ENCODE measurements at regions not wholly inside any gene's neighbourhood (a gene's known extent, or its start where the extent isn't known, plus 50 kb on each side); places are given as distances from the start of the nearest gene placed in this dataset.

GRCh38 chr4:36509845-36510244 is 228.4 kb downstream of the DTHD1 start:
- TF ChIP-seq CTCF (IDR thresholded peaks at IDR 0.05), result no peak
- TF ChIP-seq EZH2 (IDR thresholded peaks at IDR 0.05; ENCODE audit: borderline replicate concordance, insufficient read depth, low read depth, low read length, poor library complexity, severe bottlenecking), result no peak
- Histone ChIP-seq H2AFZ (ENCODE audit: insufficient read depth, low read depth, low read length, poor library complexity, severe bottlenecking) (no peak overlapping the region), H3K27me3 (replicated peaks in 1 of 4; ENCODE audit: control extremely low read depth in 1 of 4, control insufficient read depth in 3 of 4, insufficient read depth in 4 of 4, low read length in 3 of 4) (no peaks in the 10 kb centered on the region), H4K20me1 (ENCODE audit: control insufficient read depth, insufficient read depth, low read length, poor library complexity, severe bottlenecking) (no peaks in the 10 kb centered on the region), H3K36me3 (replicated peaks in 1 of 2; ENCODE audit: control extremely low read depth in 1 of 2, control insufficient read depth in 1 of 2, extremely low read depth in 1 of 2, insufficient read depth in 2 of 2, low read length in 1 of 2) (no peaks in the 10 kb centered on the region), H3K4me2 (replicated peaks; ENCODE audit: low read depth, low read length, poor library complexity, severe bottlenecking) (no peak overlapping the region), H3K79me2 (ENCODE audit: control insufficient read depth, insufficient read depth, low read length) (no peaks in the 10 kb centered on the region), H3K9me3 (ENCODE audit: control extremely low read depth in 1 of 3, control insufficient read depth in 2 of 3, insufficient read depth in 1 of 3, low read length in 2 of 3) (no peaks in the 10 kb centered on the region), H3K4me3 (ENCODE audit: control extremely low read depth in 1 of 5, extremely low read depth in 1 of 5, insufficient read depth in 1 of 5, low read depth in 2 of 5, low read length in 4 of 5) (no peak overlapping the region), H3K4me1 (ENCODE audit: control insufficient read depth in 2 of 2, insufficient read depth in 2 of 2, low read length in 2 of 2) (no peaks in the 10 kb centered on the region), H3K9ac (ENCODE audit: low read length) (no peak overlapping the region), H3K27ac (ENCODE audit: low read length in 2 of 2) (no peak overlapping the region)
- no peaks in the 10 kb centered on the region for H3K4me1 Mint-ChIP-seq
- DNase-seq (no peak), ATAC-seq (ENCODE audit: low read depth) (no peak)
- H3K27ac Mint-ChIP-seq, result no peak overlapping the region
- ChIA-PET POLR2A (no interaction called here), CTCF (no interaction called here)
- WGBS (ENCODE audit: insufficient coverage), result no CpG with 5 or more reads among the region's 3 CpGs
- H3K4me3 Mint-ChIP-seq, result no peak overlapping the region
- intact Hi-C loops (cut with micrococcal nuclease), result no loop called here
- H3K9me3 Mint-ChIP-seq (ENCODE audit: insufficient read depth), result no peaks in the 10 kb centered on the region
- no peaks in the 10 kb centered on the region for H3K27me3 Mint-ChIP-seq

- WGBS (ENCODE audit: insufficient coverage), result no CpG with 5 or more reads among the region's 1 CpG
- Histone ChIP-seq H3K4me3 (ENCODE audit: control extremely low read depth in 1 of 5, extremely low read depth in 1 of 5, insufficient read depth in 1 of 5, low read depth in 2 of 5, low read length in 4 of 5) (no peak overlapping the region), H3K9ac (ENCODE audit: low read length) (no peak overlapping the region), H3K36me3 (replicated peaks in 1 of 2; ENCODE audit: control extremely low read depth in 1 of 2, control insufficient read depth in 1 of 2, extremely low read depth in 1 of 2, insufficient read depth in 2 of 2, low read length in 1 of 2) (no peaks in the 10 kb centered on the region), H2AFZ (ENCODE audit: insufficient read depth, low read depth, low read length, poor library complexity, severe bottlenecking) (no peak overlapping the region), H4K20me1 (ENCODE audit: control insufficient read depth, insufficient read depth, low read length, poor library complexity, severe bottlenecking) (no peaks in the 10 kb centered on the region), H3K27ac (ENCODE audit: low read length in 2 of 2) (no peak overlapping the region), H3K4me1 (ENCODE audit: control insufficient read depth in 2 of 2, insufficient read depth in 2 of 2, low read length in 2 of 2) (no peaks in the 10 kb centered on the region), H3K9me3 (ENCODE audit: control extremely low read depth in 1 of 3, control insufficient read depth in 2 of 3, insufficient read depth in 1 of 3, low read length in 2 of 3) (no peaks in the 10 kb centered on the region), H3K79me2 (ENCODE audit: control insufficient read depth, insufficient read depth, low read length) (no peaks in the 10 kb centered on the region), H3K27me3 (replicated peaks in 1 of 4; ENCODE audit: control extremely low read depth in 1 of 4, control insufficient read depth in 3 of 4, insufficient read depth in 4 of 4, low read length in 3 of 4) (no peaks in the 10 kb centered on the region), H3K4me2 (replicated peaks; ENCODE audit: low read depth, low read length, poor library complexity, severe bottlenecking) (no peak overlapping the region)
- Mint-ChIP-seq H3K4me1 (no peaks in the 10 kb centered on the region), H3K9me3 (ENCODE audit: insufficient read depth) (no peaks in the 10 kb centered on the region), H3K4me3 (no peak overlapping the region), H3K27me3 (no peaks in the 10 kb centered on the region), H3K27ac (no peak overlapping the region)
- intact Hi-C loops (cut with micrococcal nuclease), result no loop called here
- TF ChIP-seq EZH2 (IDR thresholded peaks at IDR 0.05; ENCODE audit: borderline replicate concordance, insufficient read depth, low read depth, low read length, poor library complexity, severe bottlenecking) (no peak), CTCF (IDR thresholded peaks at IDR 0.05) (no peak)
- DNase-seq (no peak), ATAC-seq (ENCODE audit: low read depth) (no peak)
- POLR2A ChIA-PET, result no interaction called here
- CTCF ChIA-PET, result no interaction called here
Observed at GRCh38 chr4:36511785-36512184, 230.4 kb downstream of the DTHD1 start.

Measured in B cell (primary cell).